ENCODE measurements at regions not wholly inside any gene's neighbourhood (a gene's known extent, or its start where the extent isn't known, plus 50 kb on each side); places are given as distances from the start of the nearest gene placed in this dataset.

- TF ChIP-seq EZH2 (IDR thresholded peaks at IDR 0.05) (no peak), EZH2phosphoT487 (IDR thresholded peaks at IDR 0.05) (no peak)
- TF ChIP-seq, protein P1, sequence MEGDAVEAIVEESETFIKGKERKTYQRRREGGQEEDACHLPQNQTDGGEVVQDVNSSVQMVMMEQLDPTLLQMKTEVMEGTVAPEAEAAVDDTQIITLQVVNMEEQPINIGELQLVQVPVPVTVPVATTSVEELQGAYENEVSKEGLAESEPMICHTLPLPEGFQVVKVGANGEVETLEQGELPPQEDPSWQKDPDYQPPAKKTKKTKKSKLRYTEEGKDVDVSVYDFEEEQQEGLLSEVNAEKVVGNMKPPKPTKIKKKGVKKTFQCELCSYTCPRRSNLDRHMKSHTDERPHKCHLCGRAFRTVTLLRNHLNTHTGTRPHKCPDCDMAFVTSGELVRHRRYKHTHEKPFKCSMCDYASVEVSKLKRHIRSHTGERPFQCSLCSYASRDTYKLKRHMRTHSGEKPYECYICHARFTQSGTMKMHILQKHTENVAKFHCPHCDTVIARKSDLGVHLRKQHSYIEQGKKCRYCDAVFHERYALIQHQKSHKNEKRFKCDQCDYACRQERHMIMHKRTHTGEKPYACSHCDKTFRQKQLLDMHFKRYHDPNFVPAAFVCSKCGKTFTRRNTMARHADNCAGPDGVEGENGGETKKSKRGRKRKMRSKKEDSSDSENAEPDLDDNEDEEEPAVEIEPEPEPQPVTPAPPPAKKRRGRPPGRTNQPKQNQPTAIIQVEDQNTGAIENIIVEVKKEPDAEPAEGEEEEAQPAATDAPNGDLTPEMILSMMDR (IDR thresholded peaks at IDR 0.05), result no peak
These were observed 228.8 kb upstream of the PIK3R1 start for GRCh38 chr5:67986761-67987160.

Measured in neural progenitor cell (in vitro differentiated cells).